LNCaP clone FGC (cell line): ENCODE measurements at regions not wholly inside any gene's neighbourhood (a gene's known extent, or its start where the extent isn't known, plus 50 kb on each side); places are given as distances from the start of the nearest gene placed in this dataset.
A peak's percentile ranks its signal among the peaks of the same experiment; 100 is the strongest.

Experiments used
- DNase-seq: peaks from one replicate; pipeline ENCODE4 v3.0.0-alpha.2; 2011; ENCODE audit warnings: low read depth
- H3K4me3 ChIP-seq: 2 replicates; pipeline ENCODE4 v1.5.1; 2011; ENCODE audit warnings: mild to moderate bottlenecking, low read depth, low read length, control low read depth
- TF ChIP-seq, protein P1 (sequence below): IDR thresholded peaks from 2 replicates; pipeline ENCODE4 v1.5.1; 2012; ENCODE audit warnings: mild to moderate bottlenecking; ENCODE audit not compliant: control insufficient read depth, insufficient read depth; ENCODE audit errors: extremely low read depth

DNA sequence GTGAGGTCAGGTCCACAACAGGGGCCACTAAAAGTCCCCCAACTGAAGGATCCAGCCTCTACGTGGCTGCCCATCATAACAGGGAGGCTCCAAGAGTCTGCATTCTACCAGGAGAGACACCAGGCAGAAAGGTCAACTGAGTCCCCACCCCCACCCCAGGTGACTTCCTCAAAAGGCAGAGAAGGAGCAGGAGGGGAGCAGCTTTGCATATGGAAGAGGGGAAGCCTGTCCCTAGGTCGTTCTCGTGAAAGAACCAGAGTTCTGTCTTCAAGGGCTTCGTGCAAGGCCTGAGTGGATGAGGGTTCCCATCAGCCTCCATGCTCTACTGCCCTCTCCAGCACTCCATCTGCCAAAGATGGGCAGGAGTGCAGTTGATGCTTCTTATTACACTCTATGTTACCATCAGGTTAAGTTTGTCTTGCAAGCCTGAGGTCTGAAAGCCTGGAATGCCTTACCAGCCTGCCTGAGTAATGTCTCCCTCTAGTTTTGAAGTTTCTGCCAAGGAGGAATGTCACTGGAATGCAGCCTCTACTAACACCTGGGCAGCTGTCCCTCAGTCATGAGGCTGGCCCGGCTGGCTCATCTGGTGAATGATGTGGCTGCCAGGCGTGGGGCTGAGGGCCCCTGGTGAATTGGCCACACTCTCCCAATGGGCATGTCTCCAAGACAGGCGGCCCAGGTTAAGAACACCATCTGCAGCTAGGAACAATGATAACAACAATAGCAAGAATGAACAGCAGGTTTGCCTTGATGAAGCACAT lies 54.3 kb upstream of the SMNDC1 start:
- TF ChIP-seq, protein P1, sequence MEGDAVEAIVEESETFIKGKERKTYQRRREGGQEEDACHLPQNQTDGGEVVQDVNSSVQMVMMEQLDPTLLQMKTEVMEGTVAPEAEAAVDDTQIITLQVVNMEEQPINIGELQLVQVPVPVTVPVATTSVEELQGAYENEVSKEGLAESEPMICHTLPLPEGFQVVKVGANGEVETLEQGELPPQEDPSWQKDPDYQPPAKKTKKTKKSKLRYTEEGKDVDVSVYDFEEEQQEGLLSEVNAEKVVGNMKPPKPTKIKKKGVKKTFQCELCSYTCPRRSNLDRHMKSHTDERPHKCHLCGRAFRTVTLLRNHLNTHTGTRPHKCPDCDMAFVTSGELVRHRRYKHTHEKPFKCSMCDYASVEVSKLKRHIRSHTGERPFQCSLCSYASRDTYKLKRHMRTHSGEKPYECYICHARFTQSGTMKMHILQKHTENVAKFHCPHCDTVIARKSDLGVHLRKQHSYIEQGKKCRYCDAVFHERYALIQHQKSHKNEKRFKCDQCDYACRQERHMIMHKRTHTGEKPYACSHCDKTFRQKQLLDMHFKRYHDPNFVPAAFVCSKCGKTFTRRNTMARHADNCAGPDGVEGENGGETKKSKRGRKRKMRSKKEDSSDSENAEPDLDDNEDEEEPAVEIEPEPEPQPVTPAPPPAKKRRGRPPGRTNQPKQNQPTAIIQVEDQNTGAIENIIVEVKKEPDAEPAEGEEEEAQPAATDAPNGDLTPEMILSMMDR = peak; percentile 51
- H3K4me3 ChIP-seq = no peak overlapping the region

DNA sequence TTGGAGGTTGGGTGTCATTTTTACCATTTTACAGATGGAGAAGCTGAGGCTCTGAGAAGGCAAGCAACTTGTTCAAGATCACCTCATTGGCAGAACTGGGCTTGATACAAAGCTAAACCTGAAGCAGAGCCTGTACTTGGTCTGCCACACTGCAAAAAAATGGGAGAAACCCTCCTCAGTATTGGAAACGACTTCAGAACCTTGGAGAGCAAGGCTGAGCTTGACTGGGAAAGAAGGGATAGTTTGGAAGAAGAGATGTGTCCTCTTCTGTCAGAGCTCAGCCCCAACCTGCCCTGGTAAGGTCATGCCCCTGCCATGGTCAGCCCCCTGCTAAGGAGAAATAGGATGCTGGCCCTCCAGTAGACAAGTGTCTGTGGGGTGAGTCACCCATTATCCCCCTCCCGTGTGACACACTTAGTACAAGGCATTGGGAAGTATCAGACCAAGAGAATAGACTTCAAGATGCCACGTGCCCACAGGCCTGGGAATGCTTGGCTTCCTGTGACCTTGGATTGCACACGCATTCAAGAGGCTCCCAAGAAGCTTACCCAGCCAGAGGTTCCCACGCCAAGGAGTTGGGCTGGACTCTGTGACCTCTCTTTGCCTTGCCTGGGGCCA lies 56.2 kb upstream of the SMNDC1 start:
- TF ChIP-seq, protein P1 = no peak
- H3K4me3 ChIP-seq = no peak overlapping the region
- no peak for DNase-seq

More for the DNA sequence above, 54.3 kb upstream of the SMNDC1 start:
- peak; percentile 55 for DNase-seq

DNA sequence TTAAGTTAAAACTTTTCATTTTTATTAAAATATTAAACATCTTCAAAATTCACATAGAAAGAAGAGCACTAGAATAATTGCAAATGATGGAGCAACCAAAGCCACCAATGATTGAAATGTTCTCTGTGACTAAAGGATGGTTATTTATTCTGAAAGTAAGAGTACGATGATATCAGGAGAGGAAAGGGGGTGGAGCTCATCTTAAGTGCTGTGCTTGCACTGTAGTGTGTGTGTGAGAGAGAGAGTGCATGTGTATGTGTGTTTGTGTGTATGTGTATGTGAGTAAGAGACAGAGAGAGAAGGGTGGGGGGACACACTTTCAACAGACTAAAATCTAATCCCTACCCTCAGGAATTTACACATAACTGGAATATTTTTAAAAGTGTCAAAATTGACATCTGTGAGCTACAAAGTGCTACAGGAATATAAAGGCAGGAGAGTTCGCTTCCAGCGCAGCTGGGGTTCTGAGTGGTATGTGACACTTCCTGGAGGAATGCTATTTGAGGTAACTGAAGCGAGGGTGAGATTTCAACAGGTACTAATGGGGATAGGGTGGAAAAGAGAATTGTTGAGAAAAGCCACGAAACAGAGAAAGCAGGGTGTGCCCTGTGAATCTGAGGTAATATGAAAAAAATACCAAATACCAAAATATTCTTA lies 57.2 kb upstream of the SMNDC1 start:
- no peak for DNase-seq
- no peak overlapping the region for H3K4me3 ChIP-seq
- TF ChIP-seq, protein P1 = no peak

DNA sequence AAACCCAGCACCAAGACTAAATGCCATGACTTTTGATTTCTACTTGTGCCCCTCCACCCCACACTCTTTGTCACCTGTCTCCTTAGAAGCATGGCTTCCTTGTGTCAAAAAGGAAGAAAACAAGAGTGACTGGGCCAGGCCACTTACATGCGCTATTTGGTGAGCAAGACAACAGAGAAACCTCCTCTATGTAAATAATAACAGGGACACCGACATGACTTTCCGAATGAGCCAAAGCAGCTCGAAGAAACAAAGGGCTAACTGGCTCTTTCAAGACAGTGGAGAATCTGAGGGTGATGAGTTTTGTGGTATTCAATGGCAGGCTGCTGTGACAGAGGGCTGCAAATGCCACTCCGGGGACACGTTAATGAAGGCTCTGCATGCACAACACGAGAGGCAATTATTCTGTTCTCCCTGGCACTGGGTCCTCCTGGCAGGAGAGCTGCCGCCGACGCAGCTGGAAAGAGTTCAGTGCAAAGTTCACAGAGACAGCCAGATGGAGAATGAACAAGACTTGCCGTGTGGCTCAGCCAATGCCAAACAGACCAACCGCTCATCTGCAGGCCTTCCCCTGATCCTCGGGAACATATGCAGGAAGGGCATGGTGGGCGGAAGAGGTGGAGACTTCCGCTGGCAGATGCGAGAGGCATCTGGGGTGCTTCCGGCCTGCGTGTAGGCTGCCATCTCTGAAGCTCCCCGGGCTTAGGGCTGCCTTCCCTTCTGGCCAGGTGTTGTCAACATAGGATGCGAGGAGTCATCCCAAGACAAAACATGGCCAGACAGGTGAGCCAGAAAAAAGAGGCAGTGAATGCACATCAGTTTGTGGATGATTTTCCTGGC lies 59.1 kb upstream of the SMNDC1 start:
- TF ChIP-seq, protein P1 = no peak
- H3K4me3 ChIP-seq = no peak overlapping the region
- DNase-seq = no peak

DNA sequence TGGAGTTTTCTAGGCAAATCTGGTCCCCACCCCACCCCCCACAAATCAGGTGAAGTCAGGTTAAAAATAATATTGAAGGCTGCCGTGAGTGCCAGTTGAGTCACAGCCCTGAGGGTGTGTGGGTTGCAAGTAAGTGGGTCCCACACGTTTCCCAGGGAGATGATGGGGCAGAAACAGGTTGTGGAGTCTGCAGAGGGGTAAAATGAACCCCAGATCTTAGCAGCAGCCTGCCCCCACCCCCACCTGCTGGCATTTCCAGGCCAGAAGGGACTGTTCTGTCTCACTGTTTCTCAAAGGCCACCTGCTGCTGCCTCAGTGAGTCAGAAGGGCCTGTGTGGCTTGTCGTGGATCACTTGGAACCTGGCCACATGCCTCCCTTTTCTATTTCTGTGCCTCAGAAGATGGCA lies 59.8 kb upstream of the SMNDC1 start:
- no peak for DNase-seq
- TF ChIP-seq, protein P1 = no peak
- no peak overlapping the region for H3K4me3 ChIP-seq

DNA sequence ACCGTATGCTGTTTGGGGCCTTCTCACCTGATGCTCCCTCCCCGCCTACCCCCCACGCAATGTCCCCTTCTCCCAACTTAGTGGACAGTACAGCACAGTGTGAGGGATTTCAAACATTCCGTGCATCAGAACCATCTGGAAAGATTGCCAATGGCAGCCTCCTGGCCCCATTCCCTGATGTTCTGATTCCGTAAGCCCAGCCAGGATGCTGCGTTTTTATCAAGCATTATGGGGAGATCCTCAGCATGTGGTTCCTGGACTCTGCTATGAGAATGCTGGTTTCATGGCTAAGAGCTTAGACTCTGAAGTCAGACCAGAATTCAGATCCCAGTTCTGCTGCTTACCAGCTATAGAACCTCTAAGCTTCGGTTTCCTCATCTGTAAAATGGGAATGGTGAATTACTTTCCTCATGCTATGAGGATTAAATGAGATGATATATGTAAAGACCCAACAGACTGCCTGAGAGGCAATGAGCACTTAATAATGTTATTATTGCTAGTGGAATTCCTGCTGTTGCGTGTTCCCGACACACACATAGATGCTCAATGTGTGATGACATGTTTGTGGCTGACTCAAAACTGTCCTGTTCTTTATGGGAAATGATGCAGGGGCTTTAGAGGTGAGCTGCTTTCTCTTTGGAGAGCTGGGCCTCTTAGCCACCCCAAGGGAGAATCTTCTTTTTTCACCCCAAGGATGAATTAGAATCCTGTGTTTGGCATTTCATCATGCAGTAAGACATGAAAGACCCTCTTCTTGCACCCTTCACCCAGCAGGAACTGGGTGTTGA lies 60.8 kb upstream of the SMNDC1 start:
- H3K4me3 ChIP-seq = no peak overlapping the region
- DNase-seq = no peak
- TF ChIP-seq, protein P1 = no peak
